CD4-positive, alpha-beta T cell (primary cell): ENCODE measurements at regions not wholly inside any gene's neighbourhood (a gene's known extent, or its start where the extent isn't known, plus 50 kb on each side); places are given as distances from the start of the nearest gene placed in this dataset.
"Not testable (repeated sequence)": the region's sequence is repeated elsewhere in the genome, so short reads cannot be mapped to it uniquely, and the experiment has no call there.

Source experiments
- ATAC-seq: fragments of 200-7000 bp; cut with Tn5 transposase; one replicate; pipeline ENCODE4 v1.10.0; 2022; ENCODE audit warnings: mild to moderate bottlenecking; ENCODE audit not compliant: poor library complexity
- CTCF ChIA-PET: fragments of 350-600 bp; sonication (Branson Sonifier 250); formaldehyde crosslinking; loops from one replicate; lab custom pipeline; 2021; ENCODE audit warnings: antibody characterized with exemption, inconsistent platforms; lab: Charles Lee
- POLR2A ChIA-PET: fragments of 350-600 bp; sonication (Branson Sonifier 250); formaldehyde crosslinking; loops from one replicate; lab custom pipeline; 2021; ENCODE audit warnings: antibody characterized with exemption, inconsistent platforms; lab: Charles Lee
- DNase-seq, 14 experiments: peaks; one replicate each; pipeline ENCODE4 v3.0.0-alpha.2; 2013 to 2020; ENCODE audit warnings: mixed read lengths in 2 of 14
- H3K27ac ChIP-seq, 2 donors: one replicate each; pipeline versions ENCODE4 v1.5.1 to v1.7.0; 2013; ENCODE audit warnings: low read length in 2 of 2, low read depth in 1 of 2, mild to moderate bottlenecking in 1 of 2
- H3K27me3 ChIP-seq, 2 experiments: 1 replicate in 1 of 2; 2 replicates in 1 of 2; pipeline versions ENCODE4 v1.6.1 to v1.7.0; 2013; ENCODE audit warnings: low read length in 2 of 2, control low read depth in 1 of 2, mild to moderate bottlenecking in 1 of 2, moderate library complexity in 1 of 2; ENCODE audit not compliant: insufficient read depth in 2 of 2, control insufficient read depth in 1 of 2
- H3K36me3 ChIP-seq: one replicate; pipeline ENCODE4 v1.6.1; 2013; ENCODE audit warnings: low read length, control low read depth; ENCODE audit not compliant: insufficient read depth
- H3K4me1 ChIP-seq: one replicate; pipeline ENCODE4 v1.6.1; 2013; ENCODE audit warnings: low read length, control low read depth; ENCODE audit not compliant: insufficient read depth
- H3K4me3 ChIP-seq: one replicate; pipeline ENCODE4 v1.5.1; 2013; ENCODE audit warnings: mild to moderate bottlenecking, low read length, moderate library complexity
- H3K9me3 ChIP-seq, 2 experiments: 1 replicate in 1 of 2; 2 replicates in 1 of 2; pipeline versions ENCODE4 v1.6.1 to v1.7.0; 2013; ENCODE audit warnings: low read length in 2 of 2, mild to moderate bottlenecking in 2 of 2, control low read depth in 1 of 2, moderate library complexity in 1 of 2; ENCODE audit not compliant: control insufficient read depth in 1 of 2, insufficient read depth in 1 of 2
- H3K27ac Mint-ChIP-seq: one replicate; pipeline ENCODE4 v1.8.0; 2020; ENCODE audit warnings: mixed read lengths
- H3K27me3 Mint-ChIP-seq: one replicate; pipeline ENCODE4 v1.8.0; 2021; ENCODE audit warnings: mixed read lengths
- H3K36me3 Mint-ChIP-seq: one replicate; pipeline ENCODE4 v1.8.0; 2021; ENCODE audit warnings: low read depth, mixed read lengths
- H3K4me1 Mint-ChIP-seq: one replicate; pipeline ENCODE4 v1.8.0; 2021; ENCODE audit warnings: low read depth, mixed read lengths
- H3K4me3 Mint-ChIP-seq: one replicate; pipeline ENCODE4 v1.8.0; 2020; ENCODE audit warnings: mild to moderate bottlenecking, mixed read lengths
- H3K9me3 Mint-ChIP-seq: one replicate; pipeline ENCODE4 v1.8.0; 2020; ENCODE audit warnings: mixed read lengths
- CTCF ChIP-seq: fragments of 200-600 bp; IDR thresholded peaks from one replicate; pipeline ENCODE4 v1.8.0; 2022; ENCODE audit warnings: antibody characterized with exemption, mild to moderate bottlenecking
- intact Hi-C, 2 experiments: fragments of 100-400 bp; cut with DNase I in 1 of 2; cut with micrococcal nuclease in 1 of 2; formaldehyde crosslinking; loops; one replicate each; pipeline versions ENCODE4 v1.15.1 to v1.9.0; 2023 to 2025; cut with DNase I, micrococcal nuclease

GRCh38 chr22:26768952-26769351, 111.6 kb downstream of the MIAT start:
- Histone ChIP-seq H3K4me1 (no peaks in the 10 kb centered on the region), H3K27me3 (no peaks in the 10 kb centered on the region), H3K36me3 (peaks cover 16% of the 10 kb centered on the region), H3K4me3 (no peak overlapping the region), H3K9me3 (peaks cover 0 to 3% of the 10 kb centered on the region in 2 experiments), H3K27ac (no peak overlapping the region)
- no peak for TF ChIP-seq CTCF
- no peaks in the 10 kb centered on the region for H3K27me3 Mint-ChIP-seq
- ATAC-seq, result no peak
- CTCF ChIA-PET, result no interaction called here
- intact Hi-C loops, result no loop called here
- no peak overlapping the region for H3K4me3 Mint-ChIP-seq
- H3K9me3 Mint-ChIP-seq, result no peaks in the 10 kb centered on the region
- POLR2A ChIA-PET, result no interaction called here
- no peaks in the 10 kb centered on the region for H3K4me1 Mint-ChIP-seq
- H3K36me3 Mint-ChIP-seq, result peaks cover 68% of the 10 kb centered on the region
- no peak for DNase-seq
- no peak overlapping the region for H3K27ac Mint-ChIP-seq

GRCh38 chr22:26769663-26770062, 112.3 kb downstream of the MIAT start:
- intact Hi-C loops, result no loop called here
- ChIA-PET CTCF (no interaction called here), POLR2A (no interaction called here)
- Mint-ChIP-seq H3K4me1 (no peaks in the 10 kb centered on the region), H3K27ac (no peak overlapping the region), H3K36me3 (peaks cover 68% of the 10 kb centered on the region), H3K9me3 (peaks cover 2% of the 10 kb centered on the region), H3K4me3 (no peak overlapping the region), H3K27me3 (no peaks in the 10 kb centered on the region)
- no peak overlapping the region for H3K27ac ChIP-seq
- no peak overlapping the region for H3K4me3 ChIP-seq
- ATAC-seq (no peak), DNase-seq (no peak)
- peaks cover 0 to 3% of the 10 kb centered on the region in 2 experiments for H3K9me3 ChIP-seq
- TF ChIP-seq CTCF, result no peak
- peaks cover 23% of the 10 kb centered on the region for H3K36me3 ChIP-seq
- H3K27me3 ChIP-seq, result no peaks in the 10 kb centered on the region
- no peaks in the 10 kb centered on the region for H3K4me1 ChIP-seq

- Histone ChIP-seq H3K4me1 (no peaks in the 10 kb centered on the region), H3K9me3 (peaks cover 0 to 3% of the 10 kb centered on the region in 2 experiments), H3K36me3 (peaks cover 26% of the 10 kb centered on the region), H3K4me3 (no peak overlapping the region), H3K27me3 (no peaks in the 10 kb centered on the region), H3K27ac (no peak overlapping the region)
- no peaks in the 10 kb centered on the region for H3K27me3 Mint-ChIP-seq
- H3K9me3 Mint-ChIP-seq, result peaks cover 2% of the 10 kb centered on the region
- ATAC-seq, result no peak
- TF ChIP-seq CTCF, result no peak
- peaks cover 68% of the 10 kb centered on the region for H3K36me3 Mint-ChIP-seq
- intact Hi-C loops, result no loop called here
- H3K4me3 Mint-ChIP-seq, result no peak overlapping the region
- no peaks in the 10 kb centered on the region for H3K4me1 Mint-ChIP-seq
- no peak for DNase-seq
- ChIA-PET POLR2A (no interaction called here), CTCF (no interaction called here)
- H3K27ac Mint-ChIP-seq, result no peak overlapping the region
Measured at GRCh38 chr22:26770624-26771023, 113.2 kb downstream of the MIAT start.

GRCh38 chr22:26773054-26773453, 115.7 kb downstream of the MIAT start:
- CTCF ChIA-PET, H3K4me1 Mint-ChIP-seq, ATAC-seq, H3K9me3 Mint-ChIP-seq, H3K9me3 ChIP-seq, H3K4me3 ChIP-seq, H3K4me1 ChIP-seq, H3K4me3 Mint-ChIP-seq, POLR2A ChIA-PET, DNase-seq, H3K27me3 Mint-ChIP-seq, intact Hi-C loops, H3K27ac Mint-ChIP-seq, H3K27ac ChIP-seq, H3K27me3 ChIP-seq: not testable (repeated sequence)
- peaks cover 73% of the 10 kb centered on the region for H3K36me3 Mint-ChIP-seq
- peaks cover 42% of the 10 kb centered on the region for H3K36me3 ChIP-seq
